IPS-18c (cell line): ENCODE measurements at regions not wholly inside any gene's neighbourhood (a gene's known extent, or its start where the extent isn't known, plus 50 kb on each side); places are given as distances from the start of the nearest gene placed in this dataset.
"Not testable (repeated sequence)": the region's sequence is repeated elsewhere in the genome, so short reads cannot be mapped to it uniquely, and the experiment has no call there.

Experiments
- H3K4me3 ChIP-seq: 2 replicates; pipeline ENCODE4 v1.7.0; 2013; ENCODE audit warnings: low read depth, mild to moderate bottlenecking, low read length, moderate library complexity; ENCODE audit not compliant: insufficient read depth
- H3K9me3 ChIP-seq: one replicate; pipeline ENCODE4 v1.6.1; 2013; ENCODE audit warnings: mild to moderate bottlenecking, low read length, moderate library complexity; ENCODE audit not compliant: control insufficient read depth, insufficient read depth

DNA sequence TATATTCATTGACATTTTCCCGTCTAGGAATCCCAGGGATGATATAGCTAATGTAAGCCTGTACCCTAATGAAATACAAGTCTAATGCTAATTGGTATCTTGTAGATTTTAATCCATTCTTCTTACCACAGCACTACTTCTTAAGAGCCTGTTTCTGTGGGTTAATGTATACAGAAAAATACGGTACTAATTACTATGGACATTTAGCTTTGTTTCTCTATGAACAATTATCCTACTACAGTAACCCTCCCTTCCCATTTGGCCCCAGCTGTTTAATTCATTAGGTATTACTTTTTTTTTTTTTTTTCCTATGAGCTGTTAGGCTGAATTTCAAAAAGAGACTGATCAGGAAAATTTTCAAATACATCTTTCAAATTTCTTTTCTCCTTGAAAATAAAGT lies 245.1 kb upstream of the SLC7A11 start:
- H3K9me3 ChIP-seq, result peaks cover 2% of the 10 kb centered on the region

DNA sequence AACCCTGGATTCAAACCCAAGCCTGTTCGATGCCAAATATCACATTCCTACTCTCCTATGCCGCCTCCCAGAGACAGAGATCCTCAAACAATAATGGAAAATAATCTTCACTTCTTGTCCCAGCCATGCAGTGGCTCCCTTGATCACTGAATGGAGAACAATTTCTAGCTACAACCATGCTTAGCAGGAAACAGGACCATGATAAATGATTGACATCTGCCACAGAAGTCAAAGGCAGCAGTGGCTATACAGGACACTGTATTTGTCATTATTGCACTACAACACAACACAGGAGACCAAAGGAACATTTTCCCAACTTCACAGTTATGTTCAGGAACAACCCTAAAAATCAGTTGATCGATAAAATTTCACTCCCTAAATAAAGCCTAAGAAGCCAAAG lies 243.3 kb upstream of the SLC7A11 start:
- peaks cover 2% of the 10 kb centered on the region for H3K9me3 ChIP-seq
- no peak overlapping the region for H3K4me3 ChIP-seq

More for the DNA sequence above, 245.1 kb upstream of the SLC7A11 start:
- H3K4me3 ChIP-seq, result no peak overlapping the region

DNA sequence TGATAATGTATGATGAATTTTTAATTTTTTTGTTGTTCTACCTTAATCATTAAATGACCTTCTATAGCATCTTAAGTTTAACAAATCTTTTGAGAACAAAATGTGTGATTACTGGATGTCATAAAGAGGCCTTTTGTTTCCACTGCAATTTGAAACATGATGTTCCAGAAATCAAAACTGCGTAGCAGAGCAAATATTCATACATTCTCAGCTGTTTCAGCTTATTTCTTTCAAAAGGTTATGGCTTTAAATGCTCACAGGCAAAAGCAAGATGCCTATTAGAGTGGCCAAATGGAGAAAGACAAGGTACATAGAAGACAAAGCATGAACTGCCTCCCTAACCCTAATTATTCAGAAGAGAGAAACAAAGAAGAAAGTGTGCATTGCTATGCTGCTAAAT lies 233.0 kb upstream of the SLC7A11 start:
- Histone ChIP-seq H3K9me3 (no peaks in the 10 kb centered on the region), H3K4me3 (no peak overlapping the region)

- Histone ChIP-seq H3K9me3 (no peaks in the 10 kb centered on the region), H3K4me3 (no peak overlapping the region)
Observed at GRCh38 chr4:138473339-138473738, 231.2 kb upstream of the SLC7A11 start.

GRCh38 chr4:138460477-138461414 lies 218.6 kb upstream of the SLC7A11 start:
- H3K9me3 ChIP-seq, result no peaks in the 10 kb centered on the region

DNA sequence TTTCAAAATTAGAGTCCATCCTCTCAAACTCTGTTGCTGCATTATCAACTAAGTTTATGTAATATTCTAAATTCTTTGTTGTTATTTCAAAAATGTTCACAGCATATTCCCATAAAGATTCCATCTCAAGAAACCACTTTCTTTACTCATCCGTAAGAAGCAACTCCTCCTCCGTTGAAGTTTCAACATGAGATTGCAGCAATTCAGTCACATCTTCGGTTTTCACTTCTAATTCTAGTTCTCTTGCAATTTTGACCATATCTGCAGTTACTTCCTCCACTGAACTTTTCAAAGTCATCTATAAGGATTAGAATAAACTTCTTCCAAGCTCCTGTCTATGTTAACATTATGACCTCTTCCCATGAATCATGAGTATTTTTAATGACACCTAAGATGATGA lies 216.6 kb upstream of the SLC7A11 start:
- H3K9me3 ChIP-seq, result no peaks in the 10 kb centered on the region
- no peak overlapping the region for H3K4me3 ChIP-seq

More at GRCh38 chr4:138460477-138461414, 218.6 kb upstream of the SLC7A11 start:
- H3K4me3 ChIP-seq, result no peak overlapping the region

DNA sequence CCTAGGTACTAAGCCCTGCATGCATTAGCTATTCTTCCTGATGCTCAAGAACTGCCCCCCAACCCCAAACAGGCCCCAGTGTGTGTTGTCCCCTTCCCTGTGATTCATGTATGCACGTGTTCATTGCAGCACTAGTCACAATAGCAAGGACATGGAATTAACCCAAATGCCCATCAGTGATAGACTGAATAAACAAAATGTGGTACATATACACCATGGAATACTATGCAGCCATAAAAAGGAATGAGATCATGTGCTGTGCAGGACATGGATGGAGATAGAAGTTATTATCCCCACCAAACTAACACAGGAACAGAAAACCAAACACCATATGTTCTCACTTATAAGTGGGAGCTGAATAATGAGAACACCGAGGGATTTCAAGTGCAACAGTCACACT lies 214.2 kb upstream of the SLC7A11 start:
- H3K4me3 ChIP-seq, H3K9me3 ChIP-seq: not testable (repeated sequence)

DNA sequence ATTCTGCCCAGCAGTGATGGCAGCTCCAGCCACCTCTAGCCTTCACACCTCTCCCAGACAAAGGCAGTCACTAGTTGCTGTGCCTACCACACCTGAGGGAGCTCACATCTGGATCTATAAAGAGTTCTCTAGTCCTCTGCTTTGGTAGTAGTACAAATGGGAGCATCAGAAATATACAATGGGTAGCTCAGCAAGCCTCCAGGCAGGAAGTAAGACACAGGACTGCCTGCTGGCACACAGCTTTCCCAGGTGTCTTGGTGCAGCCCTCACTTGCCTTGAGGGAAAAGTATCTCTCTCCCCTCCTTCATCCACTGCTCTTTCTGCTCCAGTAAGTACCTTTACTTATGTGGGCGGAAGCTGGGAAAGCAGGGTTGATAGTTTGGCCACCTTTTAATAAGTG lies 212.9 kb upstream of the SLC7A11 start:
- Histone ChIP-seq H3K4me3 (no peak overlapping the region), H3K9me3 (no peaks in the 10 kb centered on the region)

DNA sequence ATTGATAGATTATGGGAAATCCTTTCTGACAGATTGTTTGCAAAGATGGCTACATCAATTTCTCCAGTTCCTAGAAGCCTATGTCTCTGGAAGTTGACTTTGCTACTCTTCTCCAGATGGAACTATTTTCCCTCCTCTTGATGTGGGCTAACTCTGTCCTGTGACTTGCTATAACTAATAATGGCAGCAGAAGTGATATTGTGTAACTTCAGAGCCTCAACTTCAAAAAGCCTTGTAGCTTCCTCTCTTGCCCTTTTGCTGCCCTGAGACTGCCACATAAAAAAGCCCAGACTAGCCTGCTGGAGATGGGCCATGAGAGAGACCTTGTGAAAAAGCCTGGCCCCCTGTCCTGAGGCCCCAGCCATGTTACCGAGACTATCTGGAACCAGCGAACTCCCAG lies 210.7 kb upstream of the SLC7A11 start:
- no peak overlapping the region for H3K4me3 ChIP-seq
- no peaks in the 10 kb centered on the region for H3K9me3 ChIP-seq

- H3K9me3 ChIP-seq, result no peaks in the 10 kb centered on the region
- no peak overlapping the region for H3K4me3 ChIP-seq
Observed at GRCh38 chr4:138451276-138451663, 209.1 kb upstream of the SLC7A11 start.

DNA sequence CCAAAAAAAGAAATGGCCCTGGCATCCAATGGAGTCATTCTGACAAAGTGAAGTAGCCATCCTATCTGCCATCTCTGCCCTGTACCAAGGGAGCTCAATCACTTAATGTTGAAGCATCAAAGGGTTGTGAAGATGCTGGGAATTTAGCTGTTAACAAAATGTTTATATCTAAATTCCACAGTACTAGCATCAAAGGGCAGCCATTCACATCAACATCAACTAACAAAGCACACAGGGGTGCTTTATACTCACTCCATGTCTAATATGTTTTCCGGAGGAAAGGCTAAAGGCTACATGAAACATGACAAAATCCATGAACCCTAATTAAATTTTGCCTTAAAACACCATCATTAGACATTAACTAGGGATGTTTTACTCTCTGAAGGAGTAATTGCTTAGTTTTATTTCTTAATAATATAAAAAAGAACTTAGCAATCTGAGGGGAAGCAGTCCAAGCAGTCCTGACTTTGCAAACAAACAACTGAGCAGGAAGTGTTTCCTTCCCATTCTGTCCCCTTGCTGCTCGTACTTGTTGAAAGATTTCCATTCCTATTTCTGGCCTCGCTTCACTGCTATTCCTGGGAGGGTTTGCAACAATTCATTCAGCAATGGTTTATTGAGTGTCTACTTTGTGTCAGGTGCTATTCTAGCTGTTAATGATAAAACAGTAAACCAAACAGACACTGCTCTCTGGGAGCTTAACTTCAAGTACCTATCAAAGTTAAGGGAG lies 208.6 kb upstream of the SLC7A11 start:
- Histone ChIP-seq H3K4me3 (no peak overlapping the region), H3K9me3 (no peaks in the 10 kb centered on the region)

DNA sequence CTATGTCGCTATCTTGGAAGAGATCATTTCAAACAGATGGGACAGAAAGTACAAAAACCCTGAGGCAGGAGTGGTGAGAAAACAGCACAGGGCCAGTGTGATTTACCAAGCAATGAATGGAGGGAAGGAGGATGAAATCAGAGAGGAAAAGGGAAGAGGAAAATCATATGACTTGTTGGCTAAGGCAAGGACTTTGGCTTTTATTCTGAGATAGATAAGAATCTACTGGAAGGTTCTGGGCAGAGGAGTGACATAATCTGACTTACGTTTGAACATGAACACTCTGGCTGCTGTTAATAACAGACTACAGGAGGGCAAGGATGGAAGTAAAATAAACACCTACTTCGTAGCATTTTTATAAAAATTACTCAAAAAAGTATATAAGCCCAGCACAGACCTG lies 207.8 kb upstream of the SLC7A11 start:
- H3K9me3 ChIP-seq, result no peaks in the 10 kb centered on the region
- no peak overlapping the region for H3K4me3 ChIP-seq

- Histone ChIP-seq H3K9me3 (no peaks in the 10 kb centered on the region), H3K4me3 (no peak overlapping the region)
Observed at GRCh38 chr4:138448169-138448568, 206.0 kb upstream of the SLC7A11 start.

GRCh38 chr4:138446456-138446855 lies 204.3 kb upstream of the SLC7A11 start:
- H3K4me3 ChIP-seq, result no peak overlapping the region

DNA sequence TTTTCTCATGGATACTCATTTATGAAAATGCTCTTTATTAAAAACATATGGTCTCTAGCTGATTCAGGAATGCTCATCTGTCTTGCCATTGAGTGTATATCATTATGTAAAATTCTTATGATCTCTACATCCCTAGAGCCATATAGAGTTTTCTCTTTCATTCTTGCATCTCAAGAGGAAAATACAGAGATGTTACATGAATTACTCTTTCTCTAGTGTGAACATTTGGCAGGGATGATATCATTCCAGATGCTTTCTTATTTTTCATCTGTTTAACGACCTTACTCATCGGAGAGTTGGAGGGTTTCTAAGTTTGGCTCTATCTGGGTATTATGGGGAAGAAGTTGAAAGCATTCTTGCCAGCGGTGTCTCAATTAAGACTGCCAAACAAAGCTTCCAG lies 202.9 kb upstream of the SLC7A11 start:
- Histone ChIP-seq H3K4me3 (no peak overlapping the region), H3K9me3 (no peaks in the 10 kb centered on the region)

More at GRCh38 chr4:138446456-138446855, 204.3 kb upstream of the SLC7A11 start:
- no peaks in the 10 kb centered on the region for H3K9me3 ChIP-seq

DNA sequence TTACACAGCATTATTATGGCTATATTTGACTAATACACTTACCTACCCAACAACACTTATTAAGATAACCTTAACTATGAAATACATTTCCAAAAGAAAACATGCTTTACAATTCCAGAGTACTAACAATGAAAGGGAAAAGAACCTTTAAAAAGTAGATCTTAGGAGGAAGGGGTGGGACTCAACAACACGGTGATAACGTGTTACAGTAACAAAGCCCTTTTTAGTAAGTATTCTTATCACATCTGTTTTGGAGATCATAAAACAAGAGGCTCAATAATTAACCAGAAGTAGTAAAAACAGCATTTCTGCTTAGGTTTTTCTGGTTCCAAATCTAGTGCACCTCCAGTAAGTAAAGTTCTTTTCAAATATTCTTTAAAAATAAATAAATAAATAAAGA lies 202.1 kb upstream of the SLC7A11 start:
- Histone ChIP-seq H3K4me3 (no peak overlapping the region), H3K9me3 (no peaks in the 10 kb centered on the region)

- Histone ChIP-seq H3K4me3 (no peak overlapping the region), H3K9me3 (no peaks in the 10 kb centered on the region)
Observed at GRCh38 chr4:138439143-138439581, 197.0 kb upstream of the SLC7A11 start.

DNA sequence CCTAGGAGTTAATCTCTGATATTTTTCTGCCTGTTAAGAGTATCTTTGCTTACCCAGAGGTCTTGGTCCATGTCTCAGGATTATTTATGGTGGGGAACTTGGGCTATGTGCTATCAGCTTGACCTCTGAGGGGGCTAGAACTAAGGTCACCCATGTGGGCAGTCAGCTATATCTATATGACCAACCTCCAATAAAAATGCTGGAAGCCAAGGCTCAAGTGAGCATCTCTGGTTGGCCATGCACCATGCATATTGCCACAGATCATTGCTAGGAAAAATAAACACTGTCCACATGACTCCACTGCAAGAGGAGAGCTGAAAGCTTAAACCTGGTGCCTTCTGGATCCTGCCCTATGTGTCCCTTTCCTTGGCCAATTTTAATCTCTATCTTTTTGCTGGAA lies 196.5 kb upstream of the SLC7A11 start:
- no peak overlapping the region for H3K4me3 ChIP-seq
- no peaks in the 10 kb centered on the region for H3K9me3 ChIP-seq
